Panc1 (cell line): ENCODE measurements at regions not wholly inside any gene's neighbourhood (a gene's known extent, or its start where the extent isn't known, plus 50 kb on each side); places are given as distances from the start of the nearest gene placed in this dataset.

ENCODE experiments used
- CTCF ChIP-seq: fragments of 450-650 bp; IDR thresholded peaks from 2 replicates; pipeline ENCODE4 v1.5.1; 2017; ENCODE audit warnings: mild to moderate bottlenecking
- POLR2AphosphoS5 ChIP-seq: IDR thresholded peaks from 2 replicates; pipeline ENCODE4 v1.6.1; 2012; ENCODE audit warnings: mild to moderate bottlenecking, low read depth, low read length, moderate library complexity

GRCh38 chrX:55169782-55170181, 50.4 kb upstream of the PAGE5 start:
- no peak for TF ChIP-seq CTCF
- TF ChIP-seq POLR2AphosphoS5 = no peak
